Psoas muscle (tissue), 7 donors: ENCODE measurements at regions not wholly inside any gene's neighbourhood (a gene's known extent, or its start where the extent isn't known, plus 50 kb on each side); places are given as distances from the start of the nearest gene placed in this dataset.

Experiments used
- ATAC-seq, 4 donors: fragments of 200-7000 bp; cut with Tn5 transposase; one replicate each; pipeline ENCODE4 v1.9.1; 2020; ENCODE audit warnings: moderate library complexity in 3 of 4, mild to moderate bottlenecking in 2 of 4
- DNase-seq, 2 donors: peaks; one replicate each; pipeline ENCODE4 v3.0.0-alpha.2; 2020
- H3K27ac ChIP-seq: fragments of 200-600 bp; one replicate; pipeline ENCODE4 v1.8.0; 2022
- H3K27me3 ChIP-seq, 3 donors: fragments of 200-600 bp in 1 of 3; one replicate each; pipeline versions ENCODE4 v1.6.1 to v1.8.0; 2013 to 2022; ENCODE audit warnings: low read length in 2 of 3, mild to moderate bottlenecking in 2 of 3, moderate library complexity in 1 of 3; ENCODE audit not compliant: insufficient read depth in 3 of 3
- H3K36me3 ChIP-seq, 2 donors: fragments of 200-600 bp in 1 of 2; one replicate each; pipeline versions ENCODE4 v1.6.1 to v1.8.0; 2013 to 2022; ENCODE audit warnings: low read depth in 1 of 2, mild to moderate bottlenecking in 1 of 2, moderate library complexity in 1 of 2; ENCODE audit not compliant: insufficient read depth in 1 of 2
- H3K4me1 ChIP-seq: fragments of 200-600 bp; one replicate; pipeline ENCODE4 v1.8.0; 2022
- H3K4me3 ChIP-seq: fragments of 200-600 bp; one replicate; pipeline ENCODE4 v1.8.0; 2022; ENCODE audit warnings: mild to moderate bottlenecking
- H3K9me3 ChIP-seq: fragments of 200-600 bp; one replicate; pipeline ENCODE4 v1.8.0; 2022
- WGBS, 3 donors: extraction: QIAGEN DNeasy Blood & Tissue Kit; methylation state at CpG; one replicate each; pipeline versions ENCODE4 v1.1.6 to v1.1.7; 2013; 5-methylcytosine and 5-hydroxymethylcytosine counted together
- intact Hi-C, 2 donors: fragments of 100-400 bp; cut with DNase I; formaldehyde crosslinking; loops; one replicate each; pipeline versions ENCODE4 v1.11.0 to v1.14.2; 2022
- TF ChIP-seq, protein P1 (sequence below): fragments of 200-600 bp; IDR thresholded peaks from one replicate; pipeline ENCODE4 v1.8.0; 2022; ENCODE audit warnings: antibody characterized with exemption
- donor health status: healthy with polysubstance abuse.
- donor health status: DM: no; HTN: no; CAD: no; lungs with moderate emphysema.
- donor health status: Bipolar disorder and iron deficiency.
- donor health status: healthy.
- donor health status: DM: yes; HTN: yes; CAD: no.
- donor health status: DM: no; HTN: no; CAD: no.
- donor health status: DM: yes; HTN: yes; CAD: no.

GRCh38 chr7:52119537-52119936 is 802.9 kb upstream of the COBL start:
- H3K27ac ChIP-seq, result no peak overlapping the region
- WGBS, 3 donors, result 5 to 8% (median 8%) methylated on average over 2 of the region's 2 CpGs
- TF ChIP-seq, protein P1, sequence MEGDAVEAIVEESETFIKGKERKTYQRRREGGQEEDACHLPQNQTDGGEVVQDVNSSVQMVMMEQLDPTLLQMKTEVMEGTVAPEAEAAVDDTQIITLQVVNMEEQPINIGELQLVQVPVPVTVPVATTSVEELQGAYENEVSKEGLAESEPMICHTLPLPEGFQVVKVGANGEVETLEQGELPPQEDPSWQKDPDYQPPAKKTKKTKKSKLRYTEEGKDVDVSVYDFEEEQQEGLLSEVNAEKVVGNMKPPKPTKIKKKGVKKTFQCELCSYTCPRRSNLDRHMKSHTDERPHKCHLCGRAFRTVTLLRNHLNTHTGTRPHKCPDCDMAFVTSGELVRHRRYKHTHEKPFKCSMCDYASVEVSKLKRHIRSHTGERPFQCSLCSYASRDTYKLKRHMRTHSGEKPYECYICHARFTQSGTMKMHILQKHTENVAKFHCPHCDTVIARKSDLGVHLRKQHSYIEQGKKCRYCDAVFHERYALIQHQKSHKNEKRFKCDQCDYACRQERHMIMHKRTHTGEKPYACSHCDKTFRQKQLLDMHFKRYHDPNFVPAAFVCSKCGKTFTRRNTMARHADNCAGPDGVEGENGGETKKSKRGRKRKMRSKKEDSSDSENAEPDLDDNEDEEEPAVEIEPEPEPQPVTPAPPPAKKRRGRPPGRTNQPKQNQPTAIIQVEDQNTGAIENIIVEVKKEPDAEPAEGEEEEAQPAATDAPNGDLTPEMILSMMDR, result no peak
- H3K27me3 ChIP-seq, result no peaks in the 10 kb centered on the region
- H3K4me3 ChIP-seq, result no peak overlapping the region
- no peaks in the 10 kb centered on the region for H3K4me1 ChIP-seq
- ATAC-seq, result no peak
- H3K36me3 ChIP-seq, result no peaks in the 10 kb centered on the region
- H3K9me3 ChIP-seq, result no peaks in the 10 kb centered on the region
- intact Hi-C loops, result no loop called here
- no peak for DNase-seq

- intact Hi-C loops, result no loop called here
- no peak overlapping the region for H3K27ac ChIP-seq
- H3K4me3 ChIP-seq, result no peak overlapping the region
- no peaks in the 10 kb centered on the region for H3K9me3 ChIP-seq
- WGBS, 3 donors, result 45 to 52% (median 45%) methylated on average over 3 of the region's 3 CpGs
- TF ChIP-seq, protein P1, result no peak
- no peaks in the 10 kb centered on the region for H3K27me3 ChIP-seq
- no peaks in the 10 kb centered on the region for H3K36me3 ChIP-seq
- DNase-seq (no peak), ATAC-seq (no peak)
- no peaks in the 10 kb centered on the region for H3K4me1 ChIP-seq
Observed at GRCh38 chr7:52114509-52114908, 797.9 kb upstream of the COBL start.

GRCh38 chr7:52114056-52114455 is 797.4 kb upstream of the COBL start:
- TF ChIP-seq, protein P1, result no peak
- H3K4me1 ChIP-seq, result no peaks in the 10 kb centered on the region
- no peak overlapping the region for H3K27ac ChIP-seq
- whole genome bisulfite sequencing, 3 donors, result 8 to 27% (median 18%) methylated on average over 2 of the region's 2 CpGs
- H3K36me3 ChIP-seq, result no peaks in the 10 kb centered on the region
- H3K9me3 ChIP-seq, result no peaks in the 10 kb centered on the region
- no peak for DNase-seq
- no peak for ATAC-seq
- intact Hi-C loops, result no loop called here
- H3K27me3 ChIP-seq, result no peaks in the 10 kb centered on the region
- H3K4me3 ChIP-seq, result no peak overlapping the region

GRCh38 chr7:52107355-52107754 is 790.7 kb upstream of the COBL start:
- Histone ChIP-seq H3K27ac (no peak overlapping the region), H3K36me3 (no peaks in the 10 kb centered on the region), H3K4me3 (no peak overlapping the region), H3K27me3 (no peaks in the 10 kb centered on the region), H3K4me1 (no peaks in the 10 kb centered on the region), H3K9me3 (no peaks in the 10 kb centered on the region)
- intact Hi-C loops, result no loop called here
- TF ChIP-seq, protein P1, result no peak
- WGBS, 3 donors, result 64 to 68% (median 67%) methylated on average over 5 of the region's 5 CpGs
- DNase-seq, result no peak
- ATAC-seq, result no peak

GRCh38 chr7:52095861-52096260 is 779.3 kb upstream of the COBL start:
- TF ChIP-seq, protein P1, result no peak
- WGBS, 3 donors, result 73 to 83% (median 79%) methylated on average over 1 of the region's 1 CpG
- intact Hi-C loops, result no loop called here

More at GRCh38 chr7:52095861-52096260, 779.3 kb upstream of the COBL start:
- ATAC-seq (no peak), DNase-seq (no peak)
- Histone ChIP-seq H3K4me3 (no peak overlapping the region), H3K9me3 (no peaks in the 10 kb centered on the region), H3K36me3 (no peaks in the 10 kb centered on the region), H3K27me3 (no peaks in the 10 kb centered on the region), H3K27ac (no peak overlapping the region), H3K4me1 (no peaks in the 10 kb centered on the region)
